Thoracic aorta (tissue), 2 donors: ENCODE measurements at regions not wholly inside any gene's neighbourhood (a gene's known extent, or its start where the extent isn't known, plus 50 kb on each side); places are given as distances from the start of the nearest gene placed in this dataset.

ENCODE experiments used
- ATAC-seq: fragments of 150-250 bp; one replicate; pipeline ENCODE4 v1.8.0; 2017; ENCODE audit warnings: low read depth; ENCODE audit not compliant: insufficient number of reproducible peaks, low FRiP score
- DNase-seq: peaks from one replicate; pipeline ENCODE4 v3.0.0-alpha.2; 2020; ENCODE audit warnings: low spot score
- H3K27ac ChIP-seq, 2 donors: fragments of 200-600 bp; sonication (generic); 1 replicate in 1 of 2; 2 replicates in 1 of 2; pipeline ENCODE4 v1.5.1; 2016; ENCODE audit warnings: mild to moderate bottlenecking in 2 of 2, moderate library complexity in 2 of 2
- H3K27me3 ChIP-seq: fragments of 200-600 bp; sonication (generic); replicated peaks from 2 replicates; pipeline ENCODE4 v1.6.0; 2016; ENCODE audit warnings: mild to moderate bottlenecking; ENCODE audit not compliant: insufficient read depth
- H3K36me3 ChIP-seq: fragments of 200-600 bp; sonication (generic); one replicate; pipeline ENCODE4 v1.5.1; 2016
- H3K4me1 ChIP-seq, 2 donors: fragments of 200-600 bp; sonication (generic); 1 replicate in 1 of 2; 2 replicates in 1 of 2; pipeline versions ENCODE4 v1.5.1 to v1.6.0; 2016; ENCODE audit warnings: low read depth in 2 of 2, mild to moderate bottlenecking in 1 of 2; ENCODE audit not compliant: control insufficient read depth in 1 of 2
- H3K4me3 ChIP-seq: fragments of 200-600 bp; sonication (generic); 2 replicates; pipeline ENCODE4 v1.5.1; 2016; ENCODE audit warnings: mild to moderate bottlenecking
- H3K9me3 ChIP-seq: fragments of 200-600 bp; sonication (generic); 2 replicates; pipeline ENCODE4 v1.5.1; 2016
- TF ChIP-seq, protein P1 (sequence below): fragments of 200-600 bp; sonication (generic); IDR thresholded peaks from one replicate; pipeline ENCODE4 v1.5.1; 2019; ENCODE audit warnings: antibody characterized with exemption

DNA sequence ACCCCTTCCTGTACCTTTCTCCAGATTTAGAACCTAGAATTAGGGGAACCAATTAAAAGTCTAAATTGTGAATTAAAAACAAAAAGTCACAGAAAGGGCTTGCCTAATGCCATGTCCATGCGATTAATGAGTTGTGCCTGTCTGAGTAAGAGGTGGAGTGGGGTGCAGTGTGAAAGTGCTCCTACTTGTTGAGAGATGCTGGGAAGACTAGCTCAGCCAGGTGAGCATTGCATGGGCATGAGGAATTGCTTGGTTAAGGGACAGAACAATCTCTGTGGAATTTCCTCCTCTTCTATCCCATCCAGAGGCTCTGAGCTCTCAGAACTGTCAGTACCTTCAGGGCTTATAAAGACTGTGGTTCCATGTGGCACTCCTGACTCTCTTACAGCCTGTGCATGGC is 159.0 kb upstream of the UBL3 start:
- H3K36me3 ChIP-seq, result no peaks in the 10 kb centered on the region

DNA sequence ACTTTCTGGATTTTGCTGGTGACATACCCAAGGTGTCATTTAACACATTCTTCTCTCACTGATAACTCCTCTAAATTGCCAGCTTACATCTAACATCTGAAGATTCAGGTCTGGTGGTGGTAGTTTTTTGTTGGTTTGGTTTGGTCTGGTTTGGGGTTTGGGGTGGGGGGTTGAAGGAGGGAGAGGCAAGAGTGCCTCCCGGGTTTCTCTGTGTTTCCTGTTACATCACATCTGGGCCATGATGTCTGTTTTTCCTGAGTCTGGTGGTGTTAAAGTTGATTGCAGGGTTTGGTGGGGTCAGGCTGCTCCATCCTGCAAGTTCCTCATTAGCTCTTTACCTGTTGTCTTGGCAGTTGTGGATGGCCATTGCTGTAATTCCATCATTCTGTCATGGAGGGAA is 155.8 kb upstream of the UBL3 start:
- Histone ChIP-seq H3K27me3 (no peaks in the 10 kb centered on the region), H3K27ac (no peak overlapping the region), H3K36me3 (no peaks in the 10 kb centered on the region), H3K9me3 (no peaks in the 10 kb centered on the region), H3K4me3 (no peak overlapping the region), H3K4me1 (no peaks in the 10 kb centered on the region)
- TF ChIP-seq, protein P1, sequence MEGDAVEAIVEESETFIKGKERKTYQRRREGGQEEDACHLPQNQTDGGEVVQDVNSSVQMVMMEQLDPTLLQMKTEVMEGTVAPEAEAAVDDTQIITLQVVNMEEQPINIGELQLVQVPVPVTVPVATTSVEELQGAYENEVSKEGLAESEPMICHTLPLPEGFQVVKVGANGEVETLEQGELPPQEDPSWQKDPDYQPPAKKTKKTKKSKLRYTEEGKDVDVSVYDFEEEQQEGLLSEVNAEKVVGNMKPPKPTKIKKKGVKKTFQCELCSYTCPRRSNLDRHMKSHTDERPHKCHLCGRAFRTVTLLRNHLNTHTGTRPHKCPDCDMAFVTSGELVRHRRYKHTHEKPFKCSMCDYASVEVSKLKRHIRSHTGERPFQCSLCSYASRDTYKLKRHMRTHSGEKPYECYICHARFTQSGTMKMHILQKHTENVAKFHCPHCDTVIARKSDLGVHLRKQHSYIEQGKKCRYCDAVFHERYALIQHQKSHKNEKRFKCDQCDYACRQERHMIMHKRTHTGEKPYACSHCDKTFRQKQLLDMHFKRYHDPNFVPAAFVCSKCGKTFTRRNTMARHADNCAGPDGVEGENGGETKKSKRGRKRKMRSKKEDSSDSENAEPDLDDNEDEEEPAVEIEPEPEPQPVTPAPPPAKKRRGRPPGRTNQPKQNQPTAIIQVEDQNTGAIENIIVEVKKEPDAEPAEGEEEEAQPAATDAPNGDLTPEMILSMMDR, result no peak
- ATAC-seq (no peak), DNase-seq (no peak)

More for the DNA sequence above, 159.0 kb upstream of the UBL3 start:
- no peak for ATAC-seq
- no peaks in the 10 kb centered on the region for H3K27me3 ChIP-seq
- DNase-seq, result no peak
- TF ChIP-seq, protein P1, result no peak
- no peak overlapping the region for H3K27ac ChIP-seq
- no peaks in the 10 kb centered on the region for H3K4me1 ChIP-seq
- H3K4me3 ChIP-seq, result no peak overlapping the region
- no peaks in the 10 kb centered on the region for H3K9me3 ChIP-seq

DNA sequence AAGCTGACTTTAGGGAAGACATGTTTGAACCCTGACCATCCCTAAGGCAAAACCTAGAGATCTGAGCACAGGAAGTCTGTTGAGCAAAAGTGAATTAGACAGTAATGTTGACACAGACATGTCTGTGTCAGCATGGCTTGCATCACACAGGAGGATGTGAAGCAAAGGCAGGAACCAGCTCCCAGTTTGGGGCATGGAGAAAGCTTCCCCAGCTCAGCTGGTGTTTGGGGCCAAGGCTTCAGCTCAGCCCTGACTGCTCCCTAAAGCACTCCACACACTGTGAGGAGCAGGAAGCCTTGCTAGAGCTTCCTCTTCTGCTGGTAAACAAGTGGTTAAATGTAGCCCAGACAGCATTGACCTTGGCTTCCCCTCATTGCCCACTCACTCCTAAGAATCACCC is 153.8 kb upstream of the UBL3 start:
- H3K4me3 ChIP-seq, result no peak overlapping the region

DNA sequence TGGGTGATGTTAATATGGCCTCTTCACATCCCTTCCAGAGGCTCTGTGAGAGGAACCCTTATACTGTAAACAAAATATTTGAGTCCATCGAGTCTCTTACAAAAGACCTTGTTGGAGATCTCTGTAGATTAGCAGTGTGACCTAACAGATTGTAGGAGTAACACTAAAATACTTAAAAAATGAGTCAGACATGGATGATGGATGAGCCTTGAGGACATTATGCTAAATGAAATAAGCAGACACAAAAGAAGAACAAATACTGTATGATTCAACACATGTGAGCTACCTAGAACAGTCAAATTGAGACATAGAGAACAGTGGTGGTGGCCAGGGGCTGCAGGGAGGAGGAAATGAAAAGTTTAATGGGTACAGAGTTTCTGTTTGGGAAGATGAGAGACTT is 152.2 kb upstream of the UBL3 start:
- ATAC-seq (no peak), DNase-seq (no peak)
- Histone ChIP-seq H3K27ac (no peak overlapping the region), H3K9me3 (no peaks in the 10 kb centered on the region), H3K4me1 (no peaks in the 10 kb centered on the region), H3K27me3 (no peaks in the 10 kb centered on the region), H3K4me3 (no peak overlapping the region), H3K36me3 (no peaks in the 10 kb centered on the region)
- TF ChIP-seq, protein P1, result no peak

More for the DNA sequence above, 153.8 kb upstream of the UBL3 start:
- H3K27me3 ChIP-seq, result no peaks in the 10 kb centered on the region
- DNase-seq (no peak), ATAC-seq (no peak)
- TF ChIP-seq, protein P1, result no peak
- H3K9me3 ChIP-seq, result no peaks in the 10 kb centered on the region
- H3K36me3 ChIP-seq, result no peaks in the 10 kb centered on the region
- H3K4me1 ChIP-seq, result no peaks in the 10 kb centered on the region
- H3K27ac ChIP-seq, result no peak overlapping the region

DNA sequence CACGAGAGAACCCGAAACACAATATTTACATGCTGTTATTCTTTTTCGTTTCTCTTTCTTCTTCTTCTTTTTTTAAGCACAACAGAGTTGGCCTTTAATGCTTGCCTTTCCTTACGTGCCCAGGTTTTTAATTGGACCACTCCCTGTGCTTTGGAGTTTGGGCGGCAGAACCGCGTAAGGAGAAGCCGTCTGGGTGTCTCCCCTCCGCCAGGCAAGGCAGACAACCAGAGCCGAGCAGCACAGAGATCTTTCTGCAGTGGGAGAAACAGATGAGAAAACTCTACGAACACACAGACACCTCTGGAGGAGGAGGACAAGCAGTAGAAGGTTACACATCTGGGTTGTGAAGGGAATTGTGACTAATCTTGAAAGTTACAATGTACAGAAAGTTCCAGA is 150.0 kb upstream of the UBL3 start:
- TF ChIP-seq, protein P1, result no peak
- Histone ChIP-seq H3K4me1 (no peaks in the 10 kb centered on the region), H3K4me3 (no peak overlapping the region), H3K27me3 (no peaks in the 10 kb centered on the region), H3K36me3 (no peaks in the 10 kb centered on the region), H3K9me3 (no peaks in the 10 kb centered on the region), H3K27ac (no peak overlapping the region)
- ATAC-seq (no peak), DNase-seq (no peak)
